ENCODE measurements at regions not wholly inside any gene's neighbourhood (a gene's known extent, or its start where the extent isn't known, plus 50 kb on each side); places are given as distances from the start of the nearest gene placed in this dataset.

DNA sequence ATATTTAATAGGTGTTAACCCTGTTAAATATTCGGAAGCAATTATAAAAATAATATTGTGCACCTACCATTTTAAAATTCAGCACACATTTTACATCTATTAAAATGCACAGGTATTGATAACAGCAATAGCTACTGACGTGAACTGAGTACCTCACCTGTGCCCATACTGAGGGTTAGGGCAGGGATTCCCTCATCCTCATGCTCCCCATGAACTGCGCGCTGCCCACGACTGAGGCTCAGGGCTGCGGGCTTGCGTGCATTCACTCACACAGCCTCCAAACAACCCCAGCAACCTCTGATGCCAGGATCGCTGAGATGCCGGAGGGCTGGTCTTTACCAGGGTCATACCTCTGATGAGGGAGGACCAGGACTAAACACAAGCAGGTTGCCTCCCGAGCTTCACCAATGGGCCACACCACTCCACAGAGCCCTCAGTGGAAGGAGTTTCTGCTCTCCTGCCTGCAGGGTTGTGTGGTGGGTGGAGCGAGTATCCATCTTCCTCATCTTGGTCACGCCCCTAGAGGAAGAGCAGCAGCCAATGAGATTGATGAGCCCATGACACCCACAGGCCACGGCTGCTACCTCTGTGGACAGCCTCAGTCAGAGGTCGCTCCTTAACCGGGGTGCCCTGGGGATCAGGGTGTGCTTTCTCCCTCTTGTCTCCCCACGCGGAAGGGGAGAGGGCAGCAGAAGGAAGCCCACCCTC is 478.3 kb downstream of the TNS3 start:
- TF ChIP-seq NANOG (IDR thresholded peaks at IDR 0.05; ENCODE audit: borderline replicate concordance) (no peak), EZH2 (IDR thresholded peaks at IDR 0.05; ENCODE audit: low read depth, unreplicated experiment) (no peak), POLR2AphosphoS5 (IDR thresholded peaks at IDR 0.05; ENCODE audit: low read depth) (no peak), ZNF114 (CRISPR knock-in tag; IDR thresholded peaks at IDR 0.05) (no peak), EZH2phosphoT487 (IDR thresholded peaks at IDR 0.05; ENCODE audit: unreplicated experiment) (no peak), CREB1 (CRISPR knock-in tag; IDR thresholded peaks at IDR 0.05; ENCODE audit: low read depth) (no peak), STAT1 (IDR thresholded peaks at IDR 0.05; ENCODE audit: unreplicated experiment) (no peak)
- TF ChIP-seq, protein P1, sequence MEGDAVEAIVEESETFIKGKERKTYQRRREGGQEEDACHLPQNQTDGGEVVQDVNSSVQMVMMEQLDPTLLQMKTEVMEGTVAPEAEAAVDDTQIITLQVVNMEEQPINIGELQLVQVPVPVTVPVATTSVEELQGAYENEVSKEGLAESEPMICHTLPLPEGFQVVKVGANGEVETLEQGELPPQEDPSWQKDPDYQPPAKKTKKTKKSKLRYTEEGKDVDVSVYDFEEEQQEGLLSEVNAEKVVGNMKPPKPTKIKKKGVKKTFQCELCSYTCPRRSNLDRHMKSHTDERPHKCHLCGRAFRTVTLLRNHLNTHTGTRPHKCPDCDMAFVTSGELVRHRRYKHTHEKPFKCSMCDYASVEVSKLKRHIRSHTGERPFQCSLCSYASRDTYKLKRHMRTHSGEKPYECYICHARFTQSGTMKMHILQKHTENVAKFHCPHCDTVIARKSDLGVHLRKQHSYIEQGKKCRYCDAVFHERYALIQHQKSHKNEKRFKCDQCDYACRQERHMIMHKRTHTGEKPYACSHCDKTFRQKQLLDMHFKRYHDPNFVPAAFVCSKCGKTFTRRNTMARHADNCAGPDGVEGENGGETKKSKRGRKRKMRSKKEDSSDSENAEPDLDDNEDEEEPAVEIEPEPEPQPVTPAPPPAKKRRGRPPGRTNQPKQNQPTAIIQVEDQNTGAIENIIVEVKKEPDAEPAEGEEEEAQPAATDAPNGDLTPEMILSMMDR (conservative IDR thresholded peaks at IDR 0.05; ENCODE audit: low read depth in 2 of 2) = no peak
- TF ChIP-seq, protein P2, sequence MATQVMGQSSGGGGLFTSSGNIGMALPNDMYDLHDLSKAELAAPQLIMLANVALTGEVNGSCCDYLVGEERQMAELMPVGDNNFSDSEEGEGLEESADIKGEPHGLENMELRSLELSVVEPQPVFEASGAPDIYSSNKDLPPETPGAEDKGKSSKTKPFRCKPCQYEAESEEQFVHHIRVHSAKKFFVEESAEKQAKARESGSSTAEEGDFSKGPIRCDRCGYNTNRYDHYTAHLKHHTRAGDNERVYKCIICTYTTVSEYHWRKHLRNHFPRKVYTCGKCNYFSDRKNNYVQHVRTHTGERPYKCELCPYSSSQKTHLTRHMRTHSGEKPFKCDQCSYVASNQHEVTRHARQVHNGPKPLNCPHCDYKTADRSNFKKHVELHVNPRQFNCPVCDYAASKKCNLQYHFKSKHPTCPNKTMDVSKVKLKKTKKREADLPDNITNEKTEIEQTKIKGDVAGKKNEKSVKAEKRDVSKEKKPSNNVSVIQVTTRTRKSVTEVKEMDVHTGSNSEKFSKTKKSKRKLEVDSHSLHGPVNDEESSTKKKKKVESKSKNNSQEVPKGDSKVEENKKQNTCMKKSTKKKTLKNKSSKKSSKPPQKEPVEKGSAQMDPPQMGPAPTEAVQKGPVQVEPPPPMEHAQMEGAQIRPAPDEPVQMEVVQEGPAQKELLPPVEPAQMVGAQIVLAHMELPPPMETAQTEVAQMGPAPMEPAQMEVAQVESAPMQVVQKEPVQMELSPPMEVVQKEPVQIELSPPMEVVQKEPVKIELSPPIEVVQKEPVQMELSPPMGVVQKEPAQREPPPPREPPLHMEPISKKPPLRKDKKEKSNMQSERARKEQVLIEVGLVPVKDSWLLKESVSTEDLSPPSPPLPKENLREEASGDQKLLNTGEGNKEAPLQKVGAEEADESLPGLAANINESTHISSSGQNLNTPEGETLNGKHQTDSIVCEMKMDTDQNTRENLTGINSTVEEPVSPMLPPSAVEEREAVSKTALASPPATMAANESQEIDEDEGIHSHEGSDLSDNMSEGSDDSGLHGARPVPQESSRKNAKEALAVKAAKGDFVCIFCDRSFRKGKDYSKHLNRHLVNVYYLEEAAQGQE (IDR thresholded peaks at IDR 0.05; ENCODE audit: unreplicated experiment) = no peak
- TF ChIP-seq, protein P3, sequence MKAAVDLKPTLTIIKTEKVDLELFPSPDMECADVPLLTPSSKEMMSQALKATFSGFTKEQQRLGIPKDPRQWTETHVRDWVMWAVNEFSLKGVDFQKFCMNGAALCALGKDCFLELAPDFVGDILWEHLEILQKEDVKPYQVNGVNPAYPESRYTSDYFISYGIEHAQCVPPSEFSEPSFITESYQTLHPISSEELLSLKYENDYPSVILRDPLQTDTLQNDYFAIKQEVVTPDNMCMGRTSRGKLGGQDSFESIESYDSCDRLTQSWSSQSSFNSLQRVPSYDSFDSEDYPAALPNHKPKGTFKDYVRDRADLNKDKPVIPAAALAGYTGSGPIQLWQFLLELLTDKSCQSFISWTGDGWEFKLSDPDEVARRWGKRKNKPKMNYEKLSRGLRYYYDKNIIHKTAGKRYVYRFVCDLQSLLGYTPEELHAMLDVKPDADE (IDR thresholded peaks at IDR 0.05) = no peak
